ENCODE measurements at regions not wholly inside any gene's neighbourhood (a gene's known extent, or its start where the extent isn't known, plus 50 kb on each side); places are given as distances from the start of the nearest gene placed in this dataset.

DNA sequence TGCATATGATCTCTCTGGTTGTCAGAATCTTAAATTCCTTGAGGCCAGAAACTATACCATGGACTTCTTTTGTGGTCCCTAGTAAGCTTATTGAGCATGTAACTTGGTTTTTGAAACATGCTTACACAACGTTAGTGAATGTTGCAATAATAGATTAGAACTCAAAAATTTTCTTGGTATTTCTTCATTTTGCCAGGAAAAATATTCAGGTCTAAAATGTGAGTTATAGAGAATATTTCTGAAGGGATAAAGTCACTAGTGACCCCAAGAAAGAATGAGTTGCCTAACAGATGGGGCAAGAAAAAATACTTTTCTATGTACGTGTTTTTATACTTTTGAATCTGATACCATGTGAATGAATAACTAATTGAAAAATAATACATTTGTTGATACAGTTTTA, 195.4 kb downstream of the TFAP2A start:
- TF ChIP-seq, protein P1, sequence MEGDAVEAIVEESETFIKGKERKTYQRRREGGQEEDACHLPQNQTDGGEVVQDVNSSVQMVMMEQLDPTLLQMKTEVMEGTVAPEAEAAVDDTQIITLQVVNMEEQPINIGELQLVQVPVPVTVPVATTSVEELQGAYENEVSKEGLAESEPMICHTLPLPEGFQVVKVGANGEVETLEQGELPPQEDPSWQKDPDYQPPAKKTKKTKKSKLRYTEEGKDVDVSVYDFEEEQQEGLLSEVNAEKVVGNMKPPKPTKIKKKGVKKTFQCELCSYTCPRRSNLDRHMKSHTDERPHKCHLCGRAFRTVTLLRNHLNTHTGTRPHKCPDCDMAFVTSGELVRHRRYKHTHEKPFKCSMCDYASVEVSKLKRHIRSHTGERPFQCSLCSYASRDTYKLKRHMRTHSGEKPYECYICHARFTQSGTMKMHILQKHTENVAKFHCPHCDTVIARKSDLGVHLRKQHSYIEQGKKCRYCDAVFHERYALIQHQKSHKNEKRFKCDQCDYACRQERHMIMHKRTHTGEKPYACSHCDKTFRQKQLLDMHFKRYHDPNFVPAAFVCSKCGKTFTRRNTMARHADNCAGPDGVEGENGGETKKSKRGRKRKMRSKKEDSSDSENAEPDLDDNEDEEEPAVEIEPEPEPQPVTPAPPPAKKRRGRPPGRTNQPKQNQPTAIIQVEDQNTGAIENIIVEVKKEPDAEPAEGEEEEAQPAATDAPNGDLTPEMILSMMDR (IDR thresholded peaks at IDR 0.05), result no peak
- Mint-ChIP-seq H3K9me3 (no peaks in the 10 kb centered on the region), H3K27ac (no peak overlapping the region), H3K36me3 (ENCODE audit: low read depth) (no peaks in the 10 kb centered on the region), H3K4me1 (ENCODE audit: low read depth) (peaks cover 12% of the 10 kb centered on the region), H3K4me3 (no peak overlapping the region), H3K27me3 (ENCODE audit: insufficient read depth) (no peaks in the 10 kb centered on the region; the same call in 1 of the 2 replicates)
- DNase-seq, result no peak

DNA sequence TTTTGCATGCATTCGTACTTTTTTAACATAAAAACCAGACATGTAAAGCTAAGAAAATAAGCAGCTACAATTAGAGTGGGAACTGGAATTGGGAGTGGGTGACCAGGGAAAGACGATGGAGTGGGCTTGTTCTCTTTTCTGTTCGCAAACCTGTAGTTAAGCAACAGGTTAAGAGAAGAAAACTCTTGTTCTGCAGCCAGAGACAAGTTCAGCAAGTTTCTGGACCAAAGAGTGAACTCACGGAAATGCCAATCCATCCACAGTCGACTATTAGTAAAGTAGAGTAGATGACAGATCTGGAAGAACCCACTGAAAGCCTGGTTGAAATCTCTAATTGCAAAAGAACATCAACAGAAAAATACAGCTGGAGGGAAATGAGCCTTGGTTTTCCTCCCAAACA, 197.8 kb downstream of the TFAP2A start:
- H3K4me3 Mint-ChIP-seq, result no peak overlapping the region
- DNase-seq, result no peak
- no peaks in the 10 kb centered on the region for H3K27me3 Mint-ChIP-seq (ENCODE audit: insufficient read depth)
- TF ChIP-seq, protein P1 (IDR thresholded peaks at IDR 0.05), result no peak
- H3K9me3 Mint-ChIP-seq, result no peaks in the 10 kb centered on the region
- no peaks in the 10 kb centered on the region for H3K36me3 Mint-ChIP-seq (ENCODE audit: low read depth)
- H3K27ac Mint-ChIP-seq, result no peak overlapping the region
- peaks cover 12% of the 10 kb centered on the region for H3K4me1 Mint-ChIP-seq (ENCODE audit: low read depth)

- TF ChIP-seq, protein P1 (IDR thresholded peaks at IDR 0.05), result no peak
- no peak for DNase-seq
- Mint-ChIP-seq H3K27me3 (ENCODE audit: insufficient read depth) (no peaks in the 10 kb centered on the region), H3K4me1 (ENCODE audit: low read depth) (peaks cover 14% of the 10 kb centered on the region), H3K36me3 (ENCODE audit: low read depth) (no peaks in the 10 kb centered on the region), H3K4me3 (no peak overlapping the region), H3K27ac (no peak overlapping the region), H3K9me3 (no peaks in the 10 kb centered on the region)
Observed at GRCh38 chr6:10215326-10216110, 199.4 kb downstream of the TFAP2A start.

DNA sequence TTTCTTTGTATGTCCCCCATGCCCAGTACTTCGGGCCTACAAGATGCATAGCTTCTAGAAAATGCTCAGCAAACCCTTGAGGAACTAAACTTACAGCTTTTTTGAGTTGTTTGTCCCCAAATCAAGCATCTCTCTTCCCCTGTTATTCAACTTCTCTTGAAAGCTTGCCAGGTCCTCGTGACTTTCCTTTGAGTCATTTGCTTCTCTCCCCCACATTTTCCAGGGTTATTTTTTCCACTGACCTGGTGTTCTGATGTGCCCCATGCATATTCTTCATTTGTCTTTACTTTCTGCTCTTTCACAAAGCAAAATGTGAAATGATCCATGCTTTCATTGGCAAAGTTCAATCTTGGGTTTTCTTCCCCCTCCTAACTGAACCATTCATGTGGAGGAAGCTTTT, 204.8 kb downstream of the TFAP2A start:
- H3K27me3 Mint-ChIP-seq (ENCODE audit: insufficient read depth), result no peaks in the 10 kb centered on the region
- TF ChIP-seq, protein P1 (IDR thresholded peaks at IDR 0.05), result no peak

DNA sequence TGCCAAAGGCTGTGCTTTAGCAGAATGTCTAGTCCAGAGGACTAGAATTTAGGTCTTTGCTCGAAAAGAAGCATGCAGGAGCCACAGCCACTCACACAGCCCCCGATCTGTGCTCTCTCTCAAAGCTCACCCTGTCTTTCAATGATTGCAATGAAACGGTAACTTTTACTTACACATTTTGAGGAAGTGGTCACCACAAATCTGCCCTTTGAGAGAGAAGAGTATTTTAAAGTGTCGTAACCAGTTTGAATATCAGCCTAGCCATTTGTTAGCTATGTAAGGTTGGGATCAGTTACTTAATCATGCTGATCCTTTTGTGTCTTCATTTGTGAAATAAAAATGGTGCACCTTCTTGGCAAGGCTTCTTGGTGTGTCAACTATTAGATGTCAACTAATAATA, 209.0 kb downstream of the TFAP2A start:
- no peak for DNase-seq
- H3K4me3 Mint-ChIP-seq, result no peak overlapping the region
- H3K27me3 Mint-ChIP-seq (ENCODE audit: insufficient read depth), result no peaks in the 10 kb centered on the region
- H3K36me3 Mint-ChIP-seq (ENCODE audit: low read depth), result no peaks in the 10 kb centered on the region
- no peaks in the 10 kb centered on the region; the same call in 1 of the 2 replicates for H3K9me3 Mint-ChIP-seq
- TF ChIP-seq, protein P1 (IDR thresholded peaks at IDR 0.05), result no peak
- H3K4me1 Mint-ChIP-seq (ENCODE audit: low read depth), result peaks cover 22% of the 10 kb centered on the region
- no peak overlapping the region for H3K27ac Mint-ChIP-seq

More for the DNA sequence above, 204.8 kb downstream of the TFAP2A start:
- Mint-ChIP-seq H3K36me3 (ENCODE audit: low read depth) (no peaks in the 10 kb centered on the region), H3K4me1 (ENCODE audit: low read depth) (peaks cover 14% of the 10 kb centered on the region), H3K4me3 (peak overlapping the region; percentile 40), H3K9me3 (no peaks in the 10 kb centered on the region), H3K27ac (peak overlapping the region; percentile 74)
- DNase-seq, result peak; percentile 70

Measured in HFFc6 (cell line).